PC-3 (cell line): ENCODE measurements at regions not wholly inside any gene's neighbourhood (a gene's known extent, or its start where the extent isn't known, plus 50 kb on each side); places are given as distances from the start of the nearest gene placed in this dataset.

ENCODE experiments used
- EZH2 ChIP-seq: fragments of 300-600 bp; sonication (generic); IDR thresholded peaks from one replicate; pipeline ENCODE4 v1.6.1; 2017; ENCODE audit warnings: antibody characterized with exemption, mild to moderate bottlenecking, low read length; ENCODE audit not compliant: unreplicated experiment
- EZH2phosphoT487 ChIP-seq: fragments of 300-600 bp; sonication (generic); IDR thresholded peaks from 2 replicates; pipeline ENCODE4 v1.6.1; 2018; ENCODE audit warnings: mild to moderate bottlenecking, antibody characterized with exemption, low read length, borderline replicate concordance
- TF ChIP-seq, protein P1 (sequence below): fragments of 300-600 bp; sonication (generic); conservative IDR thresholded peaks from 2 replicates; pipeline ENCODE4 v1.5.1; 2017; ENCODE audit warnings: antibody characterized with exemption, low read depth, mild to moderate bottlenecking, low read length

DNA sequence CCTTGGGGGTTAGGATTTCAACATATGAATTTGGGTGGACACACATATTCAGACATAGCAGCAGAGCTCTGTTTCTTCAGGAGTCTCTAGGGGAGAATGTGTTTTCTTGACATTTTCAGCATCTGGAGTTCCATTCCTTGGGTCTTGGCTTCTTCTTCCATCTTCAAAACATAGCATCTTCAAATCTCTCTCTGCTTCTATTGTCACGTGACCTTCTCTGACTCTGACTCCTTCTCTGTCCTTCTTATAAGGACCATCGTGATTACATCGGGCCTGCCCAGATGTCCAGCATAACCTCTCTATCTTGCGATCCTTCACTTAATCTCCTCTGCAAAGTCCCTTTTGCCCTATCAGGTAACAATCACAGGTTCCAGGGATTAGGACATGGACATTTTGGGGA lies 101.0 kb upstream of the CHD6 start:
- TF ChIP-seq, protein P1, sequence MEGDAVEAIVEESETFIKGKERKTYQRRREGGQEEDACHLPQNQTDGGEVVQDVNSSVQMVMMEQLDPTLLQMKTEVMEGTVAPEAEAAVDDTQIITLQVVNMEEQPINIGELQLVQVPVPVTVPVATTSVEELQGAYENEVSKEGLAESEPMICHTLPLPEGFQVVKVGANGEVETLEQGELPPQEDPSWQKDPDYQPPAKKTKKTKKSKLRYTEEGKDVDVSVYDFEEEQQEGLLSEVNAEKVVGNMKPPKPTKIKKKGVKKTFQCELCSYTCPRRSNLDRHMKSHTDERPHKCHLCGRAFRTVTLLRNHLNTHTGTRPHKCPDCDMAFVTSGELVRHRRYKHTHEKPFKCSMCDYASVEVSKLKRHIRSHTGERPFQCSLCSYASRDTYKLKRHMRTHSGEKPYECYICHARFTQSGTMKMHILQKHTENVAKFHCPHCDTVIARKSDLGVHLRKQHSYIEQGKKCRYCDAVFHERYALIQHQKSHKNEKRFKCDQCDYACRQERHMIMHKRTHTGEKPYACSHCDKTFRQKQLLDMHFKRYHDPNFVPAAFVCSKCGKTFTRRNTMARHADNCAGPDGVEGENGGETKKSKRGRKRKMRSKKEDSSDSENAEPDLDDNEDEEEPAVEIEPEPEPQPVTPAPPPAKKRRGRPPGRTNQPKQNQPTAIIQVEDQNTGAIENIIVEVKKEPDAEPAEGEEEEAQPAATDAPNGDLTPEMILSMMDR = no peak
- no peak for TF ChIP-seq EZH2
- no peak for TF ChIP-seq EZH2phosphoT487
